Panc1 (cell line): ENCODE measurements at regions not wholly inside any gene's neighbourhood (a gene's known extent, or its start where the extent isn't known, plus 50 kb on each side); places are given as distances from the start of the nearest gene placed in this dataset.

Experiments
- CTCF ChIP-seq: fragments of 450-650 bp; IDR thresholded peaks from 2 replicates; pipeline ENCODE4 v1.5.1; 2017; ENCODE audit warnings: mild to moderate bottlenecking
- REST ChIP-seq, 2 experiments: IDR thresholded peaks; 2 replicates each; pipeline ENCODE4 v1.6.1; 2011 to 2012; ENCODE audit warnings: low read depth in 2 of 2, control low read depth in 1 of 2, low read length in 1 of 2, mild to moderate bottlenecking in 1 of 2, moderate library complexity in 1 of 2; ENCODE audit not compliant: insufficient read depth in 1 of 2

GRCh38 chr2:211170843-211171242 lies 614.4 kb downstream of the CPS1 start:
- TF ChIP-seq CTCF (no peak), REST (IDR thresholded peaks at IDR 0.05; ENCODE audit: insufficient read depth in 1 of 2, low read depth in 2 of 2, low read length in 1 of 2) (no peak)
